HG03565 (cell line): ENCODE measurements at regions not wholly inside any gene's neighbourhood (a gene's known extent, or its start where the extent isn't known, plus 50 kb on each side); places are given as distances from the start of the nearest gene placed in this dataset.
"Not testable (repeated sequence)": the region's sequence is repeated elsewhere in the genome, so short reads cannot be mapped to it uniquely, and the experiment has no call there.

ENCODE experiments used
- ATAC-seq: cut with Tn5 transposase; IDR thresholded peaks from one replicate; pipeline ENCODE4 v1.9.1; 2021; ENCODE audit warnings: mild to moderate bottlenecking, moderate library complexity; ENCODE audit not compliant: unreplicated experiment

DNA sequence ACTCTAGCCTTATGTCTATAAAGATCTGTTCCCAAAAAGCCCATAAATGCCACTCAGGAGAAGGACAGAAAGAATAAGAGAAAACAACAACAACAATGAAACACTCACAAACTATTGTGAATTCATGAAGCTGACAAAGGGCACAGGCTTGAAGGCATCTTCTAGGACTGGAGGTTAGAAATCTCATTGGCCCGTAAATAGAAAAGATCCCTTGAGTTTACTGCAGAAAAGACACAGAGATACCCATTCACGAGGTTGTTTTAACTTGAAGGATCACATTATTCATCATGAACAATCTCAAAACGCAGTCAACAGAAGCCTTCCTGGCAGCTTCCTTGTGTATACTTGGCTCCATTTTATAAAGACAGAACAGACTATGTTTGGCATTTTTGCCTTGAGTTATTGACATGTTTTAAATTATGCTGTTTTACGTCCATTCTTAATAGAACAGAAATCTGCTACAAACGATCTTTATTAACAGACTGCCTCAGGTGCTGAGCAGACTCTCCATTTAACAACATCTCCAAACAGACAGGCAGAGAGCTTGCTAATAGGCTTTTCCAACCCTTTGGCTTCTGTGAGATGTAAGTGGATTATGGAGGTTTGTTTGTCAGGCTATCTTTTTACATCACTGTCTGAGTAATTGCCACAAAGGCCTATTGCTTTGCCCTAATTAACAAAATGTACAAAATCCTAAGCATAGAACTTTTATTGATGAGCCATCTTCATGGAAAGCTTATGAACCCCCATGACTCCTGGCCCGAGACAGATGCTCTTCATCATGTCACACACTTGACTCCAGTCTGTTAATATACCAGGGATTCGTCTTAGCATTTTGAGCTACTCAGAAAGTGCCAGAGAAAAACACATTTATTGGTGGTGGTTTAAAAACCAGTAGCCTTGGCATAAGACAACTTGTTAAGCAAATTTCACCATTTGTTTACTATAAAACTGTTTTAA, 735.3 kb upstream of the ZNF608 start:
- ATAC-seq: no peak

DNA sequence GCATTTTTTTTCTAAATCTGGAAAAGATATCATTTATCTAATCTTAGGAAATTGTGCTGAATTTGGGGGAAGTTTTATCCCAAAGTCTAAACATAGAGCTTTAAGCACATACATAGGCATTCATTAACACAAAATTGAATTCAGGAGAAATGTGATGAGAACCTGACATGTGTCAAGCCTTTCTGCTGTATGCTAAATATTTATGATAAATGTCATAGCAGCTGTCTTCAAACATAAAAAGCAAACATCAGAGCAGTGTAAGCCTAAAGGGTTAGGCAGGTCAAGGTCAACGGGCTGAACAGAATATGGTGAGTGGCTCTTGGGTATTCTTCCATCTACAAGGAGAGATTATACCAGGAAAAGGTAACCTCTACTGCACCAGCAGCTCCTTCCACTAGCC, 737.2 kb upstream of the ZNF608 start:
- ATAC-seq: no peak

GRCh38 chr5:125484272-125484741, 737.9 kb upstream of the ZNF608 start:
- ATAC-seq: no peak

DNA sequence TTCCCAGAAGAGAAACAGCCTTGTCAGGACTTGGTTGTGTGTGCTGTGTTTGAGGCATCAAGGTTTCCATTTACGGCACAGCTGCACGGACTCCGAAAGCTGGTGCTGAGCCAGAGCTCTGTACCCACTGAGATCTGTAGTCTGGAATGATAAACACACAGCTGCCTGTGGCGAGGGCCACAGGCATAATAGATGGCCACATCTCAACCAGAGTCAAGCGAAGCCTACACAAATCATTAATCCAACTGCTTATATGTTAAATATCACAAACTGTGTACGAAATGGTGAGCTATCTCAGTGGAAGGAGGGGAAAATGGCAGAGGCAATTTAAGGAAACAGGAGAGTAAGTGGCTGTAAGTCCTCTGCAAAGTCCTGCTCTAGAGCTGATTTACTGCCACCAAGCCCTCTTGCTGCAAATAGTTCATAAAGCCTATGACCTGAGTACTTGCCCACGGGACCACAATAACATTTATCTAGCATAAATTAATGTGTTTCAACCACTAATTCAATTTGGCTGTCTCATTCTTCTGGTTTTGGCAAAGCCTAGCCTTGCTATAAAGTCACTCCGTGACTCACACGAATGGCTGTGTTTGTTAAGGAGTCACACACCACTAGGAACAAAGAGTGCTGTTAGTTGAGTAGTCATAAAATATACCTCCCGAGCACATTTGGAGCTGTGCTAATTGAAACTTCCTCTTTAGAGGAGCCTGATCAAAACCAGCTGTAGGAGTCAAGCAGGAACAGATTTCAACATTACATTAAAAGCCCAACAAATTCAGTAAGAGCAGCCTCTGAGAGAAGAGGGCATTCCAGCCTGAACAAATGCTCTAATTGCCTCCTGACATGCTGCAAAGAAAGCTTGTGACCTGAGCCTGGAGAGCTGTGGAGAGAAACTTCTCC, 738.6 kb upstream of the ZNF608 start:
- ATAC-seq: no peak

DNA sequence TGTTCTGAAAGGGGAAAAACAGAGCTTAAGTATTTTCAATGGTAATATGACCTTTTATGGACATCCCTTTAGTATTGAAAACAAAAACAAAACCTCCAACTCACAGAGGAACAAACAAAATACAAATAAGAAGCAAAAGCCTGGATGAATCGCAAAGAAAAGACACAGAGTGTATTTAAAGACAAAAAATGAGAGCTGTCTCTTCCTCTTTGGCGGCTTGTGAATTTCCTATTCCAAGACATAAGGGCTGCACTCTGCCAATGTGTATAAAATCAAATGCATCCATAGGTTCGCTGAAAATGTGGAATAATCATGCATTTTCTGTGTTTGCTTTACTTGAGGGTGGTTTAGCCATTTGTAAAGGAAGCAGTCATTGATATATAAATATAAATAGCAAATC, 739.3 kb upstream of the ZNF608 start:
- ATAC-seq: no peak

GRCh38 chr5:125486634-125487033, 740.2 kb upstream of the ZNF608 start:
- ATAC-seq: no peak

GRCh38 chr5:125487231-125487630, 740.8 kb upstream of the ZNF608 start:
- no peak for ATAC-seq

DNA sequence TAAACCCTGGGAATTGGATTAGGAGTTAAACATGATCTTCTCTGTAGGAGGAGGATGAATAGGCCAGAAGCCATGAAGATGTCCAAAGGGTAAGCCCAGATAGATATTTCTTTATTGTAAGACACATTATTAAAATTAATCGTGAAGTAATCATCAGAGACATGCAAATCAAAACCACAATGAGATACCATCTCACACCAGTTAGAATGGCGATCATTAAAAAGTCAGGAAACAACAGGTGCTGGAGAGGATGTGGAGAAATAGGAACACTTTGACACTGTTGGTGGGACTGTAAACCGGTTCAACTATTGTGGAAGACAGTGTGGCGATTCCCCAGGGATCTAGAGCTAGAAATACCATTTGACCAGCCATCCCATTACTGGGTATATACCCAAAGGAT, 741.2 kb upstream of the ZNF608 start:
- ATAC-seq: not testable (repeated sequence)

GRCh38 chr5:125489146-125489545, 742.7 kb upstream of the ZNF608 start:
- ATAC-seq: no peak

DNA sequence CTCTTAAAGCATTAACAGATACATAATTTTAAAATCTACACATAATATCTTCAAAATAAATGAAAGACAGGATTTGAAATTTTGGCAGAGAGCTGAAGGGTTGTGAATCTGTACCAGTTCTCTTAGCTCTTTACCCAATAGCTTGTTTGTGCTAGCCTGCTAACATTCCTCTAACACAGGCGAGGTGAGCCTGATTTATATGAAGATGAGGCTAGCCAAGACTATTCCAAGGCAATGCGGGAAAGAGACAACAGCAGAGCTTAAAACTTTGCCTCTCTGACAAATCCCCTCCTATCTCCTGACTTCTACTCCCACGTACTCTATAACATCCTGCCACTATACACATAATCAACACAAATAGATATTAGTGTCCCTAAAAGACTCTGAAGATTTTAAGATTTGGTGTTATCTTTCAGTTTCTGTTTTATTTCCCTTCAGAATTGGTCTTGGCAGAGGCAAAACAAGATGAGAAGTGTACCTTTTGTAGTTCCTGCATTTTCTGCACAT, 745.6 kb upstream of the ZNF608 start:
- no peak for ATAC-seq

DNA sequence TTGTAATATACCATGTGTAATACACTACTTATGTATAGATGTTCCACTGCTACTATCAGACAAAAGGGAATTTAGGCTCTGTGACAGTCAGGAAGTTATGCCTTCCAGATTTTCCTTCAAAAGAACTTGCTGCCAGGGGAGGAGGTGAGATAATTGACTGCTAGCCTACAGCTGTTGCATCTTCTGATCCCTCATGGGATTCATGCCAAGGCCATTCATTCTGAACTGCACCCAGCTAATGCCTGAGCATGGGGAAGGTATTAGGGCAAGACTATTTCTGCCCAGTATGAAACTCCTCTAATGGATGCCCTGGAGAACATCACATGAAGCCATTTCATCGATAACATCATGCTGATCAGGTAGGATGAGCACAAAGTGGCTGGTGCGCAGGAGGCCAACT, 746.5 kb upstream of the ZNF608 start:
- no peak for ATAC-seq

- no peak for ATAC-seq
These were observed 750.0 kb upstream of the ZNF608 start for GRCh38 chr5:125496393-125496792.

DNA sequence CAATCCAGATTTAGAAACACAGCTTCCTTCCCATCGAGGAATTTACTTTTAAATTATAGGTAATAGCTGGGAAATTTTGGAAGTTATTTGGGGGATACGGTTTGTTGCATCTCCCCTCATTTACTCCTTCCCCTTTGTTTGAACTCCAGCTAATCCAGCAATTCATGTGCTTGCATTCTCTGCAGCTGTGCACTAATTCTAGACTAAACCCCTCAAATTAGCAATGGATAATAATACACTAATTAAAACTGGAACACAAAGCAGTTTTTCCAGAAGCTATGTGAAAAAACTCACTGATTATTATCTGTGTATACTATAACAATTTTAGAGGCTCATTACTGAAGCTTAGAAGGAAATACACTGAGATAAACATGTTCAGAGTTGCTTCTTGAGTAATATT, 751.2 kb upstream of the ZNF608 start:
- no peak for ATAC-seq

- no peak for ATAC-seq
These were observed 753.3 kb upstream of the ZNF608 start for GRCh38 chr5:125499636-125500332.

- no peak for ATAC-seq
These were observed 755.0 kb upstream of the ZNF608 start for GRCh38 chr5:125501396-125501795.

- no peak for ATAC-seq
These were observed 757.5 kb upstream of the ZNF608 start for GRCh38 chr5:125503946-125504345.

GRCh38 chr5:125505115-125505514, 758.7 kb upstream of the ZNF608 start:
- no peak for ATAC-seq

GRCh38 chr5:125506124-125506523, 759.7 kb upstream of the ZNF608 start:
- no peak for ATAC-seq

GRCh38 chr5:125508225-125508624, 761.8 kb upstream of the ZNF608 start:
- no peak for ATAC-seq

- no peak for ATAC-seq
These were observed 764.2 kb upstream of the ZNF608 start for GRCh38 chr5:125510651-125511050.
